Hepatocyte (in vitro differentiated cells): ENCODE measurements at regions not wholly inside any gene's neighbourhood (a gene's known extent, or its start where the extent isn't known, plus 50 kb on each side); places are given as distances from the start of the nearest gene placed in this dataset.

Source experiments
- DNase-seq: peaks from one replicate; pipeline ENCODE4 v3.0.0-alpha.2; 2016; ENCODE audit warnings: low spot score
- H2AFZ ChIP-seq: fragments of 200-600 bp; sonication (generic); 2 replicates; pipeline ENCODE4 v1.6.0; 2016; ENCODE audit warnings: antibody characterized with exemption, mild to moderate bottlenecking
- H3K27ac ChIP-seq: fragments of 200-600 bp; sonication (generic); 2 replicates; pipeline ENCODE4 v1.5.1; 2016; ENCODE audit warnings: mild to moderate bottlenecking
- H3K27me3 ChIP-seq: fragments of 200-600 bp; sonication (generic); 2 replicates; pipeline ENCODE4 v1.6.1; 2016
- H3K36me3 ChIP-seq: fragments of 200-600 bp; sonication (generic); replicated peaks from 2 replicates; pipeline ENCODE4 v1.5.1; 2016; ENCODE audit warnings: low read depth; ENCODE audit not compliant: insufficient read depth
- H3K4me1 ChIP-seq: fragments of 200-600 bp; sonication (generic); 2 replicates; pipeline ENCODE4 v1.5.1; 2016; ENCODE audit warnings: mild to moderate bottlenecking, moderate library complexity; ENCODE audit not compliant: insufficient read depth
- H3K4me2 ChIP-seq: fragments of 200-600 bp; sonication (generic); 2 replicates; pipeline ENCODE4 v1.6.0; 2016
- H3K4me3 ChIP-seq: fragments of 200-600 bp; sonication (generic); 2 replicates; pipeline ENCODE4 v1.5.1; 2016; ENCODE audit warnings: mild to moderate bottlenecking
- H3K79me2 ChIP-seq: fragments of 200-600 bp; sonication (generic); 2 replicates; pipeline ENCODE4 v1.6.0; 2017; ENCODE audit warnings: mild to moderate bottlenecking
- H3K9me2 ChIP-seq: fragments of 200-600 bp; sonication (generic); replicated peaks from 2 replicates; pipeline ENCODE4 v1.6.0; 2017; ENCODE audit warnings: mild to moderate bottlenecking; ENCODE audit not compliant: insufficient read depth
- H3K9me3 ChIP-seq: fragments of 200-600 bp; sonication (generic); 2 replicates; pipeline ENCODE4 v1.5.1; 2016; ENCODE audit warnings: low read depth, mild to moderate bottlenecking
- H4K20me1 ChIP-seq: fragments of 200-600 bp; sonication (generic); 2 replicates; pipeline ENCODE4 v1.6.0; 2016; ENCODE audit warnings: mild to moderate bottlenecking; ENCODE audit not compliant: insufficient read depth, poor library complexity, severe bottlenecking
- CTCF ChIP-seq: fragments of 200-600 bp; sonication (generic); IDR thresholded peaks from 2 replicates; pipeline ENCODE4 v1.5.1; 2016; ENCODE audit warnings: antibody characterized with exemption, mild to moderate bottlenecking; ENCODE audit not compliant: poor library complexity
- EZH2 ChIP-seq: fragments of 200-600 bp; sonication (generic); IDR thresholded peaks from 2 replicates; pipeline ENCODE4 v1.6.1; 2016; ENCODE audit warnings: antibody characterized with exemption, mild to moderate bottlenecking, borderline replicate concordance
- EZH2phosphoT487 ChIP-seq: fragments of 200-600 bp; sonication (generic); IDR thresholded peaks from one replicate; pipeline ENCODE4 v1.6.1; 2018; ENCODE audit warnings: antibody characterized with exemption, mild to moderate bottlenecking, low read depth, moderate library complexity; ENCODE audit not compliant: unreplicated experiment, severe bottlenecking
- WGBS: methylation state at CpG from one replicate; pipeline ENCODE4 v1.1.6; 2016; ENCODE audit warnings: low lambda C conversion rate; ENCODE audit errors: missing lambda C conversion rate; 5-methylcytosine and 5-hydroxymethylcytosine counted together

- Histone ChIP-seq H2AFZ (no peak overlapping the region), H3K4me3 (no peak overlapping the region), H3K27me3 (no peaks in the 10 kb centered on the region), H3K4me1 (peaks cover under 1% of the 10 kb centered on the region), H3K9me3 (no peaks in the 10 kb centered on the region), H3K4me2 (no peak overlapping the region), H3K79me2 (no peaks in the 10 kb centered on the region), H4K20me1 (no peaks in the 10 kb centered on the region), H3K9me2 (no peaks in the 10 kb centered on the region), H3K27ac (no peak overlapping the region), H3K36me3 (no peaks in the 10 kb centered on the region)
- no peak for DNase-seq
- TF ChIP-seq EZH2 (no peak), CTCF (no peak), EZH2phosphoT487 (no peak)
- WGBS, result 84% methylated on average over 3 of the region's 3 CpGs
Measured at GRCh38 chr5:29930316-29930715, 1263.2 kb upstream of the CDH6 start.

- Histone ChIP-seq H3K27me3 (no peaks in the 10 kb centered on the region), H3K79me2 (no peaks in the 10 kb centered on the region), H3K4me3 (no peak overlapping the region), H3K27ac (no peak overlapping the region), H3K9me3 (no peaks in the 10 kb centered on the region), H3K4me2 (no peak overlapping the region), H3K36me3 (no peaks in the 10 kb centered on the region), H4K20me1 (no peaks in the 10 kb centered on the region), H2AFZ (no peak overlapping the region), H3K9me2 (no peaks in the 10 kb centered on the region), H3K4me1 (no peaks in the 10 kb centered on the region)
- no peak for TF ChIP-seq EZH2
- TF ChIP-seq CTCF, result no peak
- no peak for TF ChIP-seq EZH2phosphoT487
- WGBS, result 76% methylated on average over 2 of the region's 2 CpGs
- DNase-seq, result no peak
Measured at GRCh38 chr5:29924107-29924506, 1269.4 kb upstream of the CDH6 start.

GRCh38 chr5:29905626-29906353, 1287.7 kb upstream of the CDH6 start:
- DNase-seq, result no peak
- Histone ChIP-seq H2AFZ (no peak overlapping the region), H3K27me3 (no peaks in the 10 kb centered on the region), H3K9me2 (no peaks in the 10 kb centered on the region), H3K4me1 (no peaks in the 10 kb centered on the region), H3K9me3 (no peaks in the 10 kb centered on the region), H3K27ac (no peak overlapping the region), H3K4me3 (no peak overlapping the region), H3K36me3 (no peaks in the 10 kb centered on the region), H4K20me1 (no peaks in the 10 kb centered on the region), H3K4me2 (peak overlapping the region; percentile 3), H3K79me2 (no peaks in the 10 kb centered on the region)
- no peak for TF ChIP-seq EZH2
- TF ChIP-seq CTCF, result no peak
- WGBS, result 84% methylated on average over 15 of the region's 15 CpGs
